ENCODE measurements at regions not wholly inside any gene's neighbourhood (a gene's known extent, or its start where the extent isn't known, plus 50 kb on each side); places are given as distances from the start of the nearest gene placed in this dataset.
"Not testable (repeated sequence)": the region's sequence is repeated elsewhere in the genome, so short reads cannot be mapped to it uniquely, and the experiment has no call there.

GRCh38 chr22:26762503-26763472 is 105.4 kb downstream of the MIAT start:
- TF ChIP-seq POLR2A (IDR thresholded peaks at IDR 0.05; ENCODE audit: low read depth, low read length), result no peak
- no peak for FAIRE-seq

GRCh38 chr22:26763633-26764361 is 106.4 kb downstream of the MIAT start:
- TF ChIP-seq POLR2A (IDR thresholded peaks at IDR 0.05; ENCODE audit: low read depth, low read length), result no peak
- FAIRE-seq, result no peak
- peak; percentile 38 for DNase-seq (ENCODE audit: insufficient read length, low spot score)

More at GRCh38 chr22:26762503-26763472, 105.4 kb downstream of the MIAT start:
- DNase-seq (ENCODE audit: insufficient read length, low spot score), result no peak

- TF ChIP-seq POLR2A (IDR thresholded peaks at IDR 0.05; ENCODE audit: low read depth, low read length), result no peak
- no peak for FAIRE-seq
- DNase-seq (ENCODE audit: insufficient read length, low spot score), result no peak
These were observed 109.3 kb downstream of the MIAT start for GRCh38 chr22:26766510-26767350.

- no peak for FAIRE-seq
- TF ChIP-seq POLR2A (IDR thresholded peaks at IDR 0.05; ENCODE audit: low read depth, low read length), result no peak
- DNase-seq (ENCODE audit: insufficient read length, low spot score), result no peak
These were observed 110.2 kb downstream of the MIAT start for GRCh38 chr22:26767351-26768155.

- DNase-seq (ENCODE audit: insufficient read length, low spot score) (no peak), FAIRE-seq (no peak)
- no peak for TF ChIP-seq POLR2A (IDR thresholded peaks at IDR 0.05; ENCODE audit: low read depth, low read length)
These were observed 110.7 kb downstream of the MIAT start for GRCh38 chr22:26768156-26768515.

GRCh38 chr22:26768952-26769351 is 111.6 kb downstream of the MIAT start:
- no peak for TF ChIP-seq POLR2A (IDR thresholded peaks at IDR 0.05; ENCODE audit: low read depth, low read length)
- no peak for FAIRE-seq
- no peak for DNase-seq (ENCODE audit: insufficient read length, low spot score)

GRCh38 chr22:26769663-26770062 is 112.3 kb downstream of the MIAT start:
- FAIRE-seq, result no peak
- no peak for TF ChIP-seq POLR2A (IDR thresholded peaks at IDR 0.05; ENCODE audit: low read depth, low read length)

GRCh38 chr22:26770624-26771023 is 113.2 kb downstream of the MIAT start:
- no peak for TF ChIP-seq POLR2A (IDR thresholded peaks at IDR 0.05; ENCODE audit: low read depth, low read length)
- DNase-seq (ENCODE audit: insufficient read length, low spot score), result no peak
- no peak for FAIRE-seq

More at GRCh38 chr22:26769663-26770062, 112.3 kb downstream of the MIAT start:
- DNase-seq (ENCODE audit: insufficient read length, low spot score), result no peak

- not testable (repeated sequence) for FAIRE-seq; DNase-seq (ENCODE audit: insufficient read length, low spot score)
These were observed 115.7 kb downstream of the MIAT start for GRCh38 chr22:26773054-26773453.

- no peak for DNase-seq (ENCODE audit: insufficient read length, low spot score)
- FAIRE-seq, result no peak
- TF ChIP-seq POLR2A (IDR thresholded peaks at IDR 0.05; ENCODE audit: low read depth, low read length), result no peak
These were observed 118.0 kb downstream of the MIAT start for GRCh38 chr22:26775394-26775793.

- FAIRE-seq (no peak), DNase-seq (ENCODE audit: insufficient read length, low spot score) (no peak)
- TF ChIP-seq POLR2A (IDR thresholded peaks at IDR 0.05; ENCODE audit: low read depth, low read length), result no peak
These were observed 119.9 kb downstream of the MIAT start for GRCh38 chr22:26777156-26777801.

GRCh38 chr22:26778372-26778771 is 121.0 kb downstream of the MIAT start:
- FAIRE-seq (no peak), DNase-seq (ENCODE audit: insufficient read length, low spot score) (no peak)
- TF ChIP-seq POLR2A (IDR thresholded peaks at IDR 0.05; ENCODE audit: low read depth, low read length), result no peak

- no peak for FAIRE-seq
- TF ChIP-seq POLR2A (IDR thresholded peaks at IDR 0.05; ENCODE audit: low read depth, low read length), result no peak
- no peak for DNase-seq (ENCODE audit: insufficient read length, low spot score)
These were observed 121.7 kb downstream of the MIAT start for GRCh38 chr22:26779108-26779507.
